ENCODE measurements at regions not wholly inside any gene's neighbourhood (a gene's known extent, or its start where the extent isn't known, plus 50 kb on each side); places are given as distances from the start of the nearest gene placed in this dataset.
"Not testable (repeated sequence)": the region's sequence is repeated elsewhere in the genome, so short reads cannot be mapped to it uniquely, and the experiment has no call there.

GRCh38 chr1:18578271-18578670 is 52.4 kb upstream of the PAX7 start:
- TF ChIP-seq CTCF (IDR thresholded peaks at IDR 0.05; ENCODE audit: low read depth, low read length, poor library complexity, severe bottlenecking) (no peak), EZH2phosphoT487 (IDR thresholded peaks at IDR 0.05; ENCODE audit: borderline replicate concordance, low read length) (no peak)
- H3K4me2 ChIP-seq (ENCODE audit: low read length), result no peak overlapping the region
- H3K36me3 ChIP-seq (ENCODE audit: control insufficient read depth, low read length), result no peaks in the 10 kb centered on the region
- H3K9me3 ChIP-seq (ENCODE audit: control insufficient read depth, insufficient read depth, low read length), result no peaks in the 10 kb centered on the region
- no peaks in the 10 kb centered on the region for H3F3A ChIP-seq (ENCODE audit: control insufficient read depth, insufficient read depth)
- no peaks in the 10 kb centered on the region for H3K9me2 ChIP-seq (replicated peaks; ENCODE audit: control insufficient read depth, low read length)
- H3K4me1 ChIP-seq (ENCODE audit: control insufficient read depth, low read length), result peaks cover 7% of the 10 kb centered on the region
- H3K79me2 ChIP-seq (ENCODE audit: control insufficient read depth, low read length), result no peaks in the 10 kb centered on the region
- H3K4me3 ChIP-seq (ENCODE audit: low read length), result no peak overlapping the region
- peaks cover 8% of the 10 kb centered on the region; the same call in 1 of the 2 replicates for H4K20me1 ChIP-seq (ENCODE audit: control insufficient read depth, insufficient read depth, low read depth, low read length)
- H3K27me3 ChIP-seq (ENCODE audit: control insufficient read depth, low read length), result no peaks in the 10 kb centered on the region
- H3K27ac ChIP-seq (ENCODE audit: low read depth, low read length), result no peak overlapping the region

- not testable (repeated sequence) for H3K4me3 ChIP-seq (ENCODE audit: low read length); H3K9me2 ChIP-seq (replicated peaks; ENCODE audit: control insufficient read depth, low read length); H4K20me1 ChIP-seq (ENCODE audit: control insufficient read depth, insufficient read depth, low read depth, low read length); H3K36me3 ChIP-seq (ENCODE audit: control insufficient read depth, low read length); H3K27ac ChIP-seq (ENCODE audit: low read depth, low read length); H3K4me1 ChIP-seq (ENCODE audit: control insufficient read depth, low read length); H3K9me3 ChIP-seq (ENCODE audit: control insufficient read depth, insufficient read depth, low read length); H3K27me3 ChIP-seq (ENCODE audit: control insufficient read depth, low read length); H3K79me2 ChIP-seq (ENCODE audit: control insufficient read depth, low read length); H3K4me2 ChIP-seq (ENCODE audit: low read length); H3F3A ChIP-seq (ENCODE audit: control insufficient read depth, insufficient read depth)
These were observed 51.4 kb upstream of the PAX7 start for GRCh38 chr1:18579267-18579666.

- no peaks in the 10 kb centered on the region for H3K27me3 ChIP-seq (ENCODE audit: control insufficient read depth, low read length)
- H3K4me3 ChIP-seq (ENCODE audit: low read length), result no peak overlapping the region
- H3K9me3 ChIP-seq (ENCODE audit: control insufficient read depth, insufficient read depth, low read length), result no peaks in the 10 kb centered on the region
- no peaks in the 10 kb centered on the region for H3F3A ChIP-seq (ENCODE audit: control insufficient read depth, insufficient read depth)
- no peaks in the 10 kb centered on the region for H3K4me1 ChIP-seq (ENCODE audit: control insufficient read depth, low read length)
- no peaks in the 10 kb centered on the region for H3K36me3 ChIP-seq (ENCODE audit: control insufficient read depth, low read length)
- H3K4me2 ChIP-seq (ENCODE audit: low read length), result no peak overlapping the region
- TF ChIP-seq EZH2phosphoT487 (IDR thresholded peaks at IDR 0.05; ENCODE audit: borderline replicate concordance, low read length) (no peak), CTCF (IDR thresholded peaks at IDR 0.05; ENCODE audit: low read depth, low read length, poor library complexity, severe bottlenecking) (no peak)
- no peaks in the 10 kb centered on the region for H4K20me1 ChIP-seq (ENCODE audit: control insufficient read depth, insufficient read depth, low read depth, low read length)
- no peaks in the 10 kb centered on the region for H3K9me2 ChIP-seq (replicated peaks; ENCODE audit: control insufficient read depth, low read length)
- H3K79me2 ChIP-seq (ENCODE audit: control insufficient read depth, low read length), result no peaks in the 10 kb centered on the region
- H3K27ac ChIP-seq (ENCODE audit: low read depth, low read length), result no peak overlapping the region
These were observed 50.6 kb upstream of the PAX7 start for GRCh38 chr1:18580047-18580446.

- no peaks in the 10 kb centered on the region for H4K20me1 ChIP-seq (ENCODE audit: control insufficient read depth, insufficient read depth, low read depth, low read length)
- H3K27me3 ChIP-seq (ENCODE audit: control insufficient read depth, low read length), result no peaks in the 10 kb centered on the region
- no peak for TF ChIP-seq CTCF (IDR thresholded peaks at IDR 0.05; ENCODE audit: low read depth, low read length, poor library complexity, severe bottlenecking)
- TF ChIP-seq EZH2phosphoT487 (IDR thresholded peaks at IDR 0.05; ENCODE audit: borderline replicate concordance, low read length), result no peak
- no peaks in the 10 kb centered on the region for H3K9me3 ChIP-seq (ENCODE audit: control insufficient read depth, insufficient read depth, low read length)
- H3K4me3 ChIP-seq (ENCODE audit: low read length), result no peak overlapping the region
- H3K4me1 ChIP-seq (ENCODE audit: control insufficient read depth, low read length), result no peaks in the 10 kb centered on the region
- no peak overlapping the region for H3K27ac ChIP-seq (ENCODE audit: low read depth, low read length)
- no peak overlapping the region for H3K4me2 ChIP-seq (ENCODE audit: low read length)
- H3K36me3 ChIP-seq (ENCODE audit: control insufficient read depth, low read length), result no peaks in the 10 kb centered on the region
- no peaks in the 10 kb centered on the region for H3K79me2 ChIP-seq (ENCODE audit: control insufficient read depth, low read length)
- H3K9me2 ChIP-seq (replicated peaks; ENCODE audit: control insufficient read depth, low read length), result no peaks in the 10 kb centered on the region
- H3F3A ChIP-seq (ENCODE audit: control insufficient read depth, insufficient read depth), result no peaks in the 10 kb centered on the region
These were observed 49.8 kb upstream of the PAX7 start for GRCh38 chr1:18580691-18581419.
